ENCODE measurements at regions not wholly inside any gene's neighbourhood (a gene's known extent, or its start where the extent isn't known, plus 50 kb on each side); places are given as distances from the start of the nearest gene placed in this dataset.

DNA sequence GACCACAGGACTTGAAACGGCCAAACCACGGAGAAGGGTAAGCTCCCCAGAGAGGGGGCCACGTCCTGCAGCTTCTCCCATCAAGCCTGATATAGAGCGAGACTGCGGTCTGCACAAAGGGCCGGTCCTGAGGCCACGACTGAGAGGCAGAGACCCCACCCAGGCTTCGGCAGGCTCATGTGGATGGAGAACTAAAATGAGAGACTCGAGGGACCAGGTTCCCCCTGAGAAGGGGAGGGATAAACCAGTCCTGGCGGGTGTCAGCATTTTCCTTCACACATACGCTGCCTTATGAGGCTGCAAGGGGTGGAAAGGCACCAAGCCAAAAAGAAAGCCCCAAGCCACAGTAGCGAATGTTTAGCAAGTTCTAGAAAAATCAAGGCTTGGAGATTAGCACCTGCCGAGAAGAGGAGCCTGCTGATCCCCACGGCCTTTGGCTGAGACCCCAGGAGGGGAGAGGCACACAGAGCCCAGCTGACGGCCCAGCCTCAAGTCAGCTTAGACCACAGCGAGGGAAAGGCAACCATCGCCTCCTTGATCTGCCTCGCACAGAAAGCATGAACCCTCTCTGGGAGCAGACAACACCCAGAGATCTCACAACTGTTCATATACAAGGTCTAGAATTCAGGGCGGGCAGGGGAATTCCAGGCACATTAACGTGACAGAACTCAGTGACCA lies 92.6 kb upstream of the RNF32 start:
- Histone ChIP-seq H3K79me2 (ENCODE audit: insufficient read depth, low read length) (no peaks in the 10 kb centered on the region), H3K9me3 (ENCODE audit: low read length) (no peaks in the 10 kb centered on the region), H3K9ac (ENCODE audit: insufficient read depth, low read depth, low read length) (no peak overlapping the region), H3K36me3 (replicated peaks in 1 of 2; ENCODE audit: control insufficient read depth in 1 of 2, insufficient read depth in 2 of 2, low read length in 2 of 2) (no peaks in the 10 kb centered on the region), H3K4me2 (ENCODE audit: low read depth, low read length) (no peak overlapping the region), H3K4me3 (replicated peaks in 1 of 3; ENCODE audit: insufficient read depth in 1 of 3, low read depth in 2 of 3, low read length in 3 of 3) (no peak overlapping the region), H2AFZ (ENCODE audit: low read length) (no peak overlapping the region), H3K27ac (ENCODE audit: extremely low read length, insufficient read depth, low read length) (no peak overlapping the region), H4K20me1 (ENCODE audit: insufficient read depth, low read length) (no peaks in the 10 kb centered on the region), H3K27me3 (ENCODE audit: control insufficient read depth in 1 of 2, insufficient read depth in 2 of 2, low read length in 2 of 2) (no peaks in the 10 kb centered on the region), H3K4me1 (ENCODE audit: insufficient read depth, low read length) (peaks cover 12% of the 10 kb centered on the region)
- FAIRE-seq, result no peak
- DNase-seq (ENCODE audit: low spot score), result no peak
- in situ Hi-C loops (cut with HindIII; ENCODE audit: extremely low pct_ligation_motif_present, low pct_unique_long_range_greater_than_20kb), result no loop called here
- intact Hi-C loops (cut with micrococcal nuclease; ENCODE audit: unreplicated experiment), result no loop called here
- TF ChIP-seq KDM5B (CRISPR knock-in tag; IDR thresholded peaks at IDR 0.05; ENCODE audit: borderline replicate concordance) (no peak), CCAR2 (optimal IDR thresholded peaks at IDR 0.05; ENCODE audit: low read depth, low read length) (no peak), ZNF761 (CRISPR knock-in tag; conservative IDR thresholded peaks at IDR 0.05) (no peak), ZNF724P (CRISPR knock-in tag; IDR thresholded peaks at IDR 0.05; ENCODE audit: borderline replicate concordance) (no peak), SP4 (CRISPR knock-in tag; IDR thresholded peaks at IDR 0.05) (no peak), ZFY (CRISPR knock-in tag; IDR thresholded peaks at IDR 0.05) (no peak), MAFG (CRISPR knock-in tag; IDR thresholded peaks at IDR 0.05) (no peak), NFE2L1 (CRISPR knock-in tag; IDR thresholded peaks at IDR 0.05; ENCODE audit: borderline replicate concordance) (no peak), ZNF619 (CRISPR knock-in tag; IDR thresholded peaks at IDR 0.05) (no peak), EEA1 (CRISPR knock-in tag; IDR thresholded peaks at IDR 0.05; ENCODE audit: borderline replicate concordance) (no peak)
- TF ChIP-seq, protein P1, sequence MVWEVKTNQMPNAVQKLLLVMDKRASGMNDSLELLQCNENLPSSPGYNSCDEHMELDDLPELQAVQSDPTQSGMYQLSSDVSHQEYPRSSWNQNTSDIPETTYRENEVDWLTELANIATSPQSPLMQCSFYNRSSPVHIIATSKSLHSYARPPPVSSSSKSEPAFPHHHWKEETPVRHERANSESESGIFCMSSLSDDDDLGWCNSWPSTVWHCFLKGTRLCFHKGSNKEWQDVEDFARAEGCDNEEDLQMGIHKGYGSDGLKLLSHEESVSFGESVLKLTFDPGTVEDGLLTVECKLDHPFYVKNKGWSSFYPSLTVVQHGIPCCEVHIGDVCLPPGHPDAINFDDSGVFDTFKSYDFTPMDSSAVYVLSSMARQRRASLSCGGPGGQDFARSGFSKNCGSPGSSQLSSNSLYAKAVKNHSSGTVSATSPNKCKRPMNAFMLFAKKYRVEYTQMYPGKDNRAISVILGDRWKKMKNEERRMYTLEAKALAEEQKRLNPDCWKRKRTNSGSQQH (CRISPR knock-in tag; IDR thresholded peaks at IDR 0.05; ENCODE audit: low read depth), result no peak
- TF ChIP-seq, protein P2, sequence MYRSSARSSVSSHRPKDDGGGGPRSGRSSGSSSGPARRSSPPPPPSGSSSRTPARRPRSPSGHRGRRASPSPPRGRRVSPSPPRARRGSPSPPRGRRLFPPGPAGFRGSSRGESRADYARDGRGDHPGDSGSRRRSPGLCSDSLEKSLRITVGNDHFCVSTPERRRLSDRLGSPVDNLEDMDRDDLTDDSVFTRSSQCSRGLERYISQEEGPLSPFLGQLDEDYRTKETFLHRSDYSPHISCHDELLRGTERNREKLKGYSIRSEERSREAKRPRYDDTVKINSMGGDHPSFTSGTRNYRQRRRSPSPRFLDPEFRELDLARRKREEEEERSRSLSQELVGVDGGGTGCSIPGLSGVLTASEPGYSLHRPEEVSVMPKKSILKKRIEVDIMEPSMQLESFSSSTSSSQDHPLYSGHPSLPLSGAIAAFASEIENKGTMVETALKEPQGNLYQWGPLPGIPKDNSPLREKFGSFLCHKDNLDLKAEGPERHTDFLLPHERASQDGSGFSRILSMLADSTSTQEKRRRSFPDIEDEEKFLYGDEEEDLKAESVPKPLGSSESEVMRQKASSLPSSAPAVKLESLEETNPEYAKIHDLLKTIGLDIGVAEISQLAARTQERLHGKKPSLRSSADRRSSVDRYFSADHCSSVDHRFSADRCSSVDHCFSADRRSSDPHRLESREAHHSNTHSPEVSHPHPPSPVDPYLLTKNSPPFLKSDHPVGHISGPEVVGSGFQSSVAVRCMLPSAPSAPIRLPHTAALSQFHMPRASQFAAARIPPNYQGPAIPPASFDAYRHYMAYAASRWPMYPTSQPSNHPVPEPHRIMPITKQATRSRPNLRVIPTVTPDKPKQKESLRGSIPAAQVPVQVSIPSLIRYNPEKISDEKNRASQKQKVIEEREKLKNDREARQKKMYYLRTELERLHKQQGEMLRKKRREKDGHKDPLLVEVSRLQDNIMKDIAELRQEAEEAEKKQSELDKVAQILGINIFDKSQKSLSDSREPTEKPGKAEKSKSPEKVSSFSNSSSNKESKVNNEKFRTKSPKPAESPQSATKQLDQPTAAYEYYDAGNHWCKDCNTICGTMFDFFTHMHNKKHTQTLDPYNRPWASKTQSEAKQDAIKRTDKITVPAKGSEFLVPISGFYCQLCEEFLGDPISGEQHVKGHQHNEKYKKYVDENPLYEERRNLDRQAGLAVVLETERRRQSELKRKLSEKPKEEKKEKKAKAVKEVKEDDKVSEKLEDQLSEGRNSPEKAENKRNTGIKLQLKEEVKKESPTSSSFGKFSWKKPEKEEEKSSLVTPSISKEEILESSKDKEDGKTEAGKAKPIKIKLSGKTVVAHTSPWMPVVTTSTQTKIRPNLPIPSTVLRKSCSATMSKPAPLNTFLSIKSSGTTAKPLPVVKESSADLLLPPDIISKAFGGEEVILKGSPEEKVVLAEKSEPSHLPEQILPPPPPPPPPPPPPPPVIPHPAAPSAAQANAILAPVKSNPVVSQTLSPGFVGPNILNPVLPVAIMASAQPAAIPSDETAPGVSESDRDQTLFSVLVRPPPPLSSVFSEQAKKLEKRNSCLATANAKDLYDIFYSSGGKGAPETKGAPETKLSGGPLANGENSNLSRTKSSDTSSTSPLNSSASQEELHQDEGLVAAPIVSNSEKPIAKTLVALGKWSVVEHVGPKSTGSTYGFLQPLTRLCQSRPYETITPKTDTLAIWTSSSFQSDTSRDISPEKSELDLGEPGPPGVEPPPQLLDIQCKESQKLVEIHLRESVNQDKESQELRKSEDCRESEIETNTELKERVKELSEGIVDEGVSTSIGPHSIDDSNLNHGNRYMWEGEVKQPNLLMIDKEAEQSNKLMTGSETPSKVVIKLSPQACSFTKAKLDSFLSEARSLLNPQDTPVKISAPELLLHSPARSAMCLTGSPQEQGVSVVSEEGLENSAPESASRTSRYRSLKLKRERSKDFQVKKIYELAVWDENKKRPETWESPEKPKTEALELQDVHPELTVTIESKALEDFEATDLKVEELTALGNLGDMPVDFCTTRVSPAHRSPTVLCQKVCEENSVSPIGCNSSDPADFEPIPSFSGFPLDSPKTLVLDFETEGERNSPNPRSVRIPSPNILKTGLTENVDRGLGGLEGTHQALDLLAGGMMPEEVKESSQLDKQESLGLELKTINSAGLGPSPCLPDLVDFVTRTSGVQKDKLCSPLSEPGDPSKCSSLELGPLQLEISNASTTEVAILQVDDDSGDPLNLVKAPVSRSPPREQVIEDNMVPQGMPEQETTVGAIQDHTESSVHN (CRISPR knock-in tag; IDR thresholded peaks at IDR 0.05), result no peak
- POLR2A ChIA-PET, result no interaction called here
- no TSS peak for BruUV-seq (replicated peaks)
- 95% methylated on average over 20 of the region's 20 CpGs for WGBS (ENCODE audit: low lambda C conversion rate)
- ATAC-seq, result no peak
- CTCF ChIA-PET (ENCODE audit: low intra/inter-chr PET ratio, low total read pairs), result no interaction called here

Measured in HepG2 (cell line).